ENCODE measurements at regions not wholly inside any gene's neighbourhood (a gene's known extent, or its start where the extent isn't known, plus 50 kb on each side); places are given as distances from the start of the nearest gene placed in this dataset.
A peak's percentile ranks its signal among the peaks of the same experiment; 100 is the strongest.

GRCh38 chr4:90024519-90024918 lies 102.7 kb upstream of the CCSER1 start:
- H3K4me3 ChIP-seq (ENCODE audit: low read length) = no peak overlapping the region

GRCh38 chr4:90025248-90025647 lies 101.9 kb upstream of the CCSER1 start:
- no peak overlapping the region for H3K9ac ChIP-seq (ENCODE audit: low read length)
- H3K4me2 ChIP-seq (ENCODE audit: low read length) = no peak overlapping the region
- H3K79me2 ChIP-seq (replicated peaks; ENCODE audit: insufficient read depth, low read length) = no peaks in the 10 kb centered on the region
- H3K4me3 ChIP-seq (ENCODE audit: low read length) = no peak overlapping the region
- no peaks in the 10 kb centered on the region for H3F3A ChIP-seq (ENCODE audit: insufficient read depth, low read length, poor library complexity, severe bottlenecking)
- no peaks in the 10 kb centered on the region for H4K20me1 ChIP-seq (ENCODE audit: insufficient read depth)
- no peaks in the 10 kb centered on the region for H3K27me3 ChIP-seq (ENCODE audit: insufficient read depth, low read depth, low read length)
- H3K9me2 ChIP-seq (ENCODE audit: insufficient read depth, low read length) = no peaks in the 10 kb centered on the region
- H3K9me3 ChIP-seq (ENCODE audit: low read length) = no peaks in the 10 kb centered on the region
- no peak overlapping the region for H3K27ac ChIP-seq (ENCODE audit: low read length)
- H2AFZ ChIP-seq (ENCODE audit: low read depth, low read length) = no peak overlapping the region
- H3K36me3 ChIP-seq (ENCODE audit: insufficient read depth, low read length) = no peaks in the 10 kb centered on the region
- TF ChIP-seq EP300 (conservative IDR thresholded peaks at IDR 0.05; ENCODE audit: poor library complexity, severe bottlenecking) = no peak
- TF ChIP-seq RAD21 (conservative IDR thresholded peaks at IDR 0.05) = peak; percentile 71
- no peak for TF ChIP-seq TAF1 (IDR thresholded peaks at IDR 0.05; ENCODE audit: low read depth)
- TF ChIP-seq EZH2 (IDR thresholded peaks at IDR 0.05; ENCODE audit: borderline replicate concordance, insufficient read depth, low read length, poor library complexity, severe bottlenecking) = no peak
- TF ChIP-seq MXI1 (conservative IDR thresholded peaks at IDR 0.05; ENCODE audit: poor library complexity, severe bottlenecking) = no peak
- peak; percentile 73 for TF ChIP-seq SMC3 (conservative IDR thresholded peaks at IDR 0.05; ENCODE audit: poor library complexity)
- TF ChIP-seq REST (IDR thresholded peaks at IDR 0.05; ENCODE audit: borderline replicate concordance) = no peak

More at GRCh38 chr4:90024519-90024918, 102.7 kb upstream of the CCSER1 start:
- H3K27ac ChIP-seq (ENCODE audit: low read length) = no peak overlapping the region
- H3K27me3 ChIP-seq (ENCODE audit: insufficient read depth, low read depth, low read length) = no peaks in the 10 kb centered on the region
- no peak overlapping the region for H3K4me2 ChIP-seq (ENCODE audit: low read length)
- TF ChIP-seq POLR2AphosphoS5 (IDR thresholded peaks at IDR 0.05) = no peak
- TF ChIP-seq TAF1 (IDR thresholded peaks at IDR 0.05; ENCODE audit: low read depth) = no peak
- TF ChIP-seq REST (IDR thresholded peaks at IDR 0.05; ENCODE audit: borderline replicate concordance) = no peak
- no peak for TF ChIP-seq EZH2 (IDR thresholded peaks at IDR 0.05; ENCODE audit: borderline replicate concordance, insufficient read depth, low read length, poor library complexity, severe bottlenecking)
- no peak for TF ChIP-seq CTCF (IDR thresholded peaks at IDR 0.05; ENCODE audit: poor library complexity, severe bottlenecking)
- no peak for TF ChIP-seq SMC3 (conservative IDR thresholded peaks at IDR 0.05; ENCODE audit: poor library complexity)
- TF ChIP-seq RAD21 (conservative IDR thresholded peaks at IDR 0.05) = no peak
- no peak for TF ChIP-seq MXI1 (conservative IDR thresholded peaks at IDR 0.05; ENCODE audit: poor library complexity, severe bottlenecking)
- no peak for TF ChIP-seq EP300 (conservative IDR thresholded peaks at IDR 0.05; ENCODE audit: poor library complexity, severe bottlenecking)
- H3K9me3 ChIP-seq (ENCODE audit: low read length) = no peaks in the 10 kb centered on the region
- no peaks in the 10 kb centered on the region for H3K79me2 ChIP-seq (replicated peaks; ENCODE audit: insufficient read depth, low read length)
- no peaks in the 10 kb centered on the region for H3K9me2 ChIP-seq (ENCODE audit: insufficient read depth, low read length)
- H3K9ac ChIP-seq (ENCODE audit: low read length) = no peak overlapping the region
- H3K36me3 ChIP-seq (ENCODE audit: insufficient read depth, low read length) = no peaks in the 10 kb centered on the region
- no peaks in the 10 kb centered on the region for H4K20me1 ChIP-seq (ENCODE audit: insufficient read depth)
- H3F3A ChIP-seq (ENCODE audit: insufficient read depth, low read length, poor library complexity, severe bottlenecking) = no peaks in the 10 kb centered on the region
- no peak overlapping the region for H2AFZ ChIP-seq (ENCODE audit: low read depth, low read length)
